ENCODE measurements at regions not wholly inside any gene's neighbourhood (a gene's known extent, or its start where the extent isn't known, plus 50 kb on each side); places are given as distances from the start of the nearest gene placed in this dataset.

DNA sequence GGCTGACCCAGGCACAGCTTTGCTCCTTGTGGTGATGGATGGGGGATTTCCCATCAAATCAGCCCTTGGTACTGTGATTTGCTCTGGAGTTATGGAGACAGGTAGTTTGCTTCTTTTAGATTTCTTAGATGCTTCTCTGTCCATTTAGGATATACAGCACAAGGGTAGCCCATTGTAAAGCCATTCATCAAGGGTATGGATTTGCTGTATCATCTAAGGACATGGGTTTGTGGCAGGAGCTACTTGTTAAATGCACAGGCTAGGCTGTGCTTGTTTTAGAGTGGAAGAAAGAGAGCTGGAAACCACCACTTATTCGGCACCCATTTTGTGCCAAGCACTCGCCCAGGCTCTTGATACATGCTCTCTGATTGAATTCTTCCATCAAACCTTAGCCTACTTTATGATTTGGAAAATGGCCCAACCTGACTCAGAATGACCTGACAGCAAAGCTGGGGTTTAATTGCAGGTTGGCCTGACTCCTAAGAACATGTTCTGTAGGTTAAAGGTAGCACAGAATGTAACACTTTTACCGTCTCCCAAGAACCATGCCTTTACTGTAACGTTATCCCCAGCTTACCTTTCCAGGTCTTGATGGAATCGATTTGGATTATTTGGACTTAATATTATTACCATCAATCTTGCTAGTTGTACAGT, 168.0 kb downstream of the SNX10 start:
- TF ChIP-seq, protein P1, sequence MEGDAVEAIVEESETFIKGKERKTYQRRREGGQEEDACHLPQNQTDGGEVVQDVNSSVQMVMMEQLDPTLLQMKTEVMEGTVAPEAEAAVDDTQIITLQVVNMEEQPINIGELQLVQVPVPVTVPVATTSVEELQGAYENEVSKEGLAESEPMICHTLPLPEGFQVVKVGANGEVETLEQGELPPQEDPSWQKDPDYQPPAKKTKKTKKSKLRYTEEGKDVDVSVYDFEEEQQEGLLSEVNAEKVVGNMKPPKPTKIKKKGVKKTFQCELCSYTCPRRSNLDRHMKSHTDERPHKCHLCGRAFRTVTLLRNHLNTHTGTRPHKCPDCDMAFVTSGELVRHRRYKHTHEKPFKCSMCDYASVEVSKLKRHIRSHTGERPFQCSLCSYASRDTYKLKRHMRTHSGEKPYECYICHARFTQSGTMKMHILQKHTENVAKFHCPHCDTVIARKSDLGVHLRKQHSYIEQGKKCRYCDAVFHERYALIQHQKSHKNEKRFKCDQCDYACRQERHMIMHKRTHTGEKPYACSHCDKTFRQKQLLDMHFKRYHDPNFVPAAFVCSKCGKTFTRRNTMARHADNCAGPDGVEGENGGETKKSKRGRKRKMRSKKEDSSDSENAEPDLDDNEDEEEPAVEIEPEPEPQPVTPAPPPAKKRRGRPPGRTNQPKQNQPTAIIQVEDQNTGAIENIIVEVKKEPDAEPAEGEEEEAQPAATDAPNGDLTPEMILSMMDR (conservative IDR thresholded peaks at IDR 0.05; ENCODE audit: low read depth, low read length) = no peak
- no peak for TF ChIP-seq EZH2 (IDR thresholded peaks at IDR 0.05; ENCODE audit: low read length, unreplicated experiment)
- no peak for TF ChIP-seq EZH2phosphoT487 (IDR thresholded peaks at IDR 0.05; ENCODE audit: borderline replicate concordance, low read length)

All from PC-3 (cell line).